HEK293 (cell line): ENCODE measurements at regions not wholly inside any gene's neighbourhood (a gene's known extent, or its start where the extent isn't known, plus 50 kb on each side); places are given as distances from the start of the nearest gene placed in this dataset.

Experiments
- CTCF ChIA-PET: fragments of 350-600 bp; formaldehyde crosslinking; extraction: SDS; loops from one replicate; lab custom pipeline; 2021; ENCODE audit warnings: antibody characterized with exemption; lab: Yijun Ruan, JAX
- POLR2A ChIA-PET: fragments of 300-600 bp; formaldehyde crosslinking; extraction: SDS; loops from one replicate; lab custom pipeline; 2020; ENCODE audit warnings: antibody characterized with exemption, inconsistent platforms; lab: Yijun Ruan, JAX
- H3K27ac ChIP-seq: fragments of 200-500 bp; sonication (Bioruptor generic); 2 replicates; pipeline ENCODE4 v1.5.1; 2014; ENCODE audit warnings: low read depth, low read length, control low read depth, inconsistent platforms; ENCODE audit errors: extremely low read depth
- H3K36me3 ChIP-seq, 2 experiments: fragments of 200-500 bp in 1 of 2; sonication (Bioruptor generic) in 1 of 2; 1 replicate in 1 of 2; 2 replicates in 1 of 2; pipeline ENCODE4 v1.5.1; 2014 to 2017; ENCODE audit warnings: inconsistent platforms in 2 of 2, low read length in 2 of 2; ENCODE audit not compliant: control insufficient read depth in 2 of 2, insufficient read depth in 1 of 2
- H3K4me1 ChIP-seq: fragments of 200-500 bp; sonication (Bioruptor generic); 2 replicates; pipeline ENCODE4 v1.5.1; 2014; ENCODE audit warnings: mild to moderate bottlenecking, low read length, inconsistent platforms; ENCODE audit not compliant: control insufficient read depth, insufficient read depth
- H3K4me3 ChIP-seq: 2 replicates; pipeline ENCODE4 v1.5.1; 2011; ENCODE audit warnings: low read depth, mild to moderate bottlenecking, control low read depth, low read length, moderate library complexity
- H3K9me3 ChIP-seq: fragments of 200-500 bp; sonication (Bioruptor generic); 2 replicates; pipeline ENCODE4 v1.5.1; 2014; ENCODE audit warnings: low read depth, low read length, inconsistent platforms; ENCODE audit not compliant: control insufficient read depth, insufficient read depth
- BCL11B ChIP-seq: fragments of 450-650 bp; formaldehyde crosslinking; IDR thresholded peaks from 2 replicates; pipeline ENCODE4 v1.5.1; 2016; ENCODE audit warnings: low read depth, missing biosample characterization, missing genetic modification characterization
- GLI2 ChIP-seq: fragments of 450-650 bp; formaldehyde crosslinking; IDR thresholded peaks from 2 replicates; pipeline ENCODE4; 2017; ENCODE audit warnings: missing biosample characterization, missing genetic modification characterization, low read depth, borderline replicate concordance
- KLF1 ChIP-seq: fragments of 450-650 bp; formaldehyde crosslinking; IDR thresholded peaks from 2 replicates; pipeline ENCODE4 v1.5.1; 2016; ENCODE audit warnings: missing biosample characterization, missing genetic modification characterization
- MYNN ChIP-seq: fragments of 450-650 bp; formaldehyde crosslinking; IDR thresholded peaks from 2 replicates; pipeline ENCODE4 v1.5.1; 2016; ENCODE audit warnings: missing biosample characterization, missing genetic modification characterization, borderline replicate concordance
- REPIN1 ChIP-seq: fragments of 450-650 bp; formaldehyde crosslinking; IDR thresholded peaks from 2 replicates; pipeline ENCODE4 v1.5.1; 2017; ENCODE audit warnings: missing biosample characterization, missing genetic modification characterization, low read depth
- SP7 ChIP-seq: fragments of 450-650 bp; formaldehyde crosslinking; IDR thresholded peaks from 2 replicates; pipeline ENCODE4 v1.5.1; 2016; ENCODE audit warnings: missing biosample characterization, missing genetic modification characterization
- WT1 ChIP-seq: fragments of 450-650 bp; formaldehyde crosslinking; IDR thresholded peaks from 2 replicates; pipeline ENCODE4 v1.5.1; 2016; ENCODE audit warnings: missing biosample characterization, missing genetic modification characterization
- ZNF121 ChIP-seq: fragments of 450-650 bp; formaldehyde crosslinking; IDR thresholded peaks from 2 replicates; pipeline ENCODE4 v1.5.1; 2016; ENCODE audit warnings: missing biosample characterization, missing genetic modification characterization
- ZNF132 ChIP-seq: fragments of 450-650 bp; formaldehyde crosslinking; IDR thresholded peaks from 2 replicates; pipeline ENCODE4 v1.5.1; 2017; ENCODE audit warnings: missing biosample characterization, missing genetic modification characterization, borderline replicate concordance
- ZNF174 ChIP-seq: fragments of 450-650 bp; formaldehyde crosslinking; IDR thresholded peaks from 2 replicates; pipeline ENCODE4 v1.5.0; 2017; ENCODE audit warnings: missing biosample characterization, mild to moderate bottlenecking, missing genetic modification characterization
- ZNF2 ChIP-seq: fragments of 450-650 bp; formaldehyde crosslinking; IDR thresholded peaks from 2 replicates; pipeline ENCODE4 v1.5.1; 2016; ENCODE audit warnings: missing biosample characterization, missing genetic modification characterization
- ZNF311 ChIP-seq: fragments of 450-650 bp; formaldehyde crosslinking; IDR thresholded peaks from 2 replicates; pipeline ENCODE4 v1.5.1; 2017; ENCODE audit warnings: missing biosample characterization, missing genetic modification characterization, borderline replicate concordance
- ZNF501 ChIP-seq: fragments of 450-650 bp; formaldehyde crosslinking; IDR thresholded peaks from 2 replicates; pipeline ENCODE4 v1.5.1; 2016; ENCODE audit warnings: missing biosample characterization, missing genetic modification characterization
- ZNF521 ChIP-seq: fragments of 450-650 bp; formaldehyde crosslinking; IDR thresholded peaks from 2 replicates; pipeline ENCODE4 v1.5.1; 2017; ENCODE audit warnings: missing biosample characterization, mild to moderate bottlenecking, missing genetic modification characterization
- ZNF555 ChIP-seq: fragments of 450-650 bp; formaldehyde crosslinking; conservative IDR thresholded peaks from 2 replicates; pipeline ENCODE4 v1.5.1; 2017; ENCODE audit warnings: missing biosample characterization, mild to moderate bottlenecking, missing genetic modification characterization, inconsistent platforms
- ZNF596 ChIP-seq: fragments of 450-650 bp; IDR thresholded peaks from 2 replicates; pipeline ENCODE4 v1.5.0; 2018; ENCODE audit warnings: missing biosample characterization, mild to moderate bottlenecking, missing genetic modification characterization, moderate library complexity
- ZNF621 ChIP-seq: fragments of 450-650 bp; formaldehyde crosslinking; IDR thresholded peaks from 2 replicates; pipeline ENCODE4 v1.5.1; 2017; ENCODE audit warnings: missing biosample characterization, missing genetic modification characterization
- ZNF654 ChIP-seq: fragments of 450-650 bp; formaldehyde crosslinking; IDR thresholded peaks from 2 replicates; pipeline ENCODE4 v1.5.1; 2016; ENCODE audit warnings: low read depth, missing biosample characterization, missing genetic modification characterization
- ZNF658 ChIP-seq: fragments of 450-650 bp; formaldehyde crosslinking; IDR thresholded peaks from 2 replicates; pipeline ENCODE4; 2016; ENCODE audit warnings: missing biosample characterization, missing genetic modification characterization
- TF ChIP-seq, protein P1 (sequence below): fragments of 450-650 bp; formaldehyde crosslinking; IDR thresholded peaks from 2 replicates; pipeline ENCODE4 v1.5.1; 2017; ENCODE audit warnings: missing biosample characterization, missing genetic modification characterization
- TF ChIP-seq, protein P2 (sequence below): fragments of 450-650 bp; formaldehyde crosslinking; IDR thresholded peaks from 2 replicates; pipeline ENCODE4 v1.5.0; 2017; ENCODE audit warnings: missing biosample characterization, missing genetic modification characterization, borderline replicate concordance
- TF ChIP-seq, protein P3 (sequence below): fragments of 450-650 bp; formaldehyde crosslinking; IDR thresholded peaks from 2 replicates; pipeline ENCODE4 v1.5.1; 2016; ENCODE audit warnings: missing biosample characterization, missing genetic modification characterization
- TF ChIP-seq, protein P4 (sequence below): fragments of 450-650 bp; formaldehyde crosslinking; IDR thresholded peaks from 2 replicates; pipeline ENCODE4 v1.5.1; 2016; ENCODE audit warnings: missing biosample characterization, missing genetic modification characterization

DNA sequence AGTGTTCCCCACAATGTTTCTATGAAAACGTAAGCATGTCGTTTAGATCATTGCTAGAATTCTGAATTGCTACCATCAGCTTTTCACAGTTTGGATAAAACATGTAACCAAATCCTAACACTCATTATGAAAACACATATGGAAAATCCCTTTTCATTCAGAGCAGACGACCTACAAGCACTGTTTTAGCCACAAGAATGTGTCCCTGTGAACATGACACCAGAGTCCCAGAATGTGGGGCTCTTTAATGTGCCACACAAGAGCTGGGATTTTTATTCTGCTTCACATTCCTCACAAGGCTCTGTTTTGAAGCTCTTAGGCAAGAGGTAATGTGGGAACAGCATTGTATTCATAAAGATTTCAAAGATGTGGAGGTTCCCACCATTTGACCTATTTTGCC lies 141.1 kb upstream of the CITED2 start:
- no peaks in the 10 kb centered on the region for H3K36me3 ChIP-seq
- ChIA-PET CTCF (interaction anchor here (0.6 to 1.2 kb wide), 3 partner anchors 102 to 409 kb away, joined by 3 to 4 read pairs (median 3); no protein-coding TSS in a partner anchor), POLR2A (no interaction called here)
- no peaks in the 10 kb centered on the region for H3K4me1 ChIP-seq
- TF ChIP-seq ZNF501, result no peak
- TF ChIP-seq, protein P1, sequence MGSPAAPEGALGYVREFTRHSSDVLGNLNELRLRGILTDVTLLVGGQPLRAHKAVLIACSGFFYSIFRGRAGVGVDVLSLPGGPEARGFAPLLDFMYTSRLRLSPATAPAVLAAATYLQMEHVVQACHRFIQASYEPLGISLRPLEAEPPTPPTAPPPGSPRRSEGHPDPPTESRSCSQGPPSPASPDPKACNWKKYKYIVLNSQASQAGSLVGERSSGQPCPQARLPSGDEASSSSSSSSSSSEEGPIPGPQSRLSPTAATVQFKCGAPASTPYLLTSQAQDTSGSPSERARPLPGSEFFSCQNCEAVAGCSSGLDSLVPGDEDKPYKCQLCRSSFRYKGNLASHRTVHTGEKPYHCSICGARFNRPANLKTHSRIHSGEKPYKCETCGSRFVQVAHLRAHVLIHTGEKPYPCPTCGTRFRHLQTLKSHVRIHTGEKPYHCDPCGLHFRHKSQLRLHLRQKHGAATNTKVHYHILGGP (tag by site-specific recombination), result no peak
- no peak for TF ChIP-seq REPIN1 (tag by site-specific recombination)
- TF ChIP-seq, protein P2, sequence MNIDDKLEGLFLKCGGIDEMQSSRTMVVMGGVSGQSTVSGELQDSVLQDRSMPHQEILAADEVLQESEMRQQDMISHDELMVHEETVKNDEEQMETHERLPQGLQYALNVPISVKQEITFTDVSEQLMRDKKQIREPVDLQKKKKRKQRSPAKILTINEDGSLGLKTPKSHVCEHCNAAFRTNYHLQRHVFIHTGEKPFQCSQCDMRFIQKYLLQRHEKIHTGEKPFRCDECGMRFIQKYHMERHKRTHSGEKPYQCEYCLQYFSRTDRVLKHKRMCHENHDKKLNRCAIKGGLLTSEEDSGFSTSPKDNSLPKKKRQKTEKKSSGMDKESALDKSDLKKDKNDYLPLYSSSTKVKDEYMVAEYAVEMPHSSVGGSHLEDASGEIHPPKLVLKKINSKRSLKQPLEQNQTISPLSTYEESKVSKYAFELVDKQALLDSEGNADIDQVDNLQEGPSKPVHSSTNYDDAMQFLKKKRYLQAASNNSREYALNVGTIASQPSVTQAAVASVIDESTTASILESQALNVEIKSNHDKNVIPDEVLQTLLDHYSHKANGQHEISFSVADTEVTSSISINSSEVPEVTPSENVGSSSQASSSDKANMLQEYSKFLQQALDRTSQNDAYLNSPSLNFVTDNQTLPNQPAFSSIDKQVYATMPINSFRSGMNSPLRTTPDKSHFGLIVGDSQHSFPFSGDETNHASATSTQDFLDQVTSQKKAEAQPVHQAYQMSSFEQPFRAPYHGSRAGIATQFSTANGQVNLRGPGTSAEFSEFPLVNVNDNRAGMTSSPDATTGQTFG (tag by site-specific recombination), result no peak
- TF ChIP-seq MYNN (tag by site-specific recombination), result no peak
- no peak for TF ChIP-seq ZNF132
- TF ChIP-seq ZNF654 (tag by site-specific recombination), result no peak
- no peak for TF ChIP-seq BCL11B (tag by site-specific recombination)
- no peak for TF ChIP-seq ZNF596 (tag by site-specific recombination)
- no peak for TF ChIP-seq GLI2 (tag by site-specific recombination)
- TF ChIP-seq ZNF2 (tag by site-specific recombination), result no peak
- TF ChIP-seq ZNF174 (tag by site-specific recombination), result no peak
- TF ChIP-seq, protein P3, sequence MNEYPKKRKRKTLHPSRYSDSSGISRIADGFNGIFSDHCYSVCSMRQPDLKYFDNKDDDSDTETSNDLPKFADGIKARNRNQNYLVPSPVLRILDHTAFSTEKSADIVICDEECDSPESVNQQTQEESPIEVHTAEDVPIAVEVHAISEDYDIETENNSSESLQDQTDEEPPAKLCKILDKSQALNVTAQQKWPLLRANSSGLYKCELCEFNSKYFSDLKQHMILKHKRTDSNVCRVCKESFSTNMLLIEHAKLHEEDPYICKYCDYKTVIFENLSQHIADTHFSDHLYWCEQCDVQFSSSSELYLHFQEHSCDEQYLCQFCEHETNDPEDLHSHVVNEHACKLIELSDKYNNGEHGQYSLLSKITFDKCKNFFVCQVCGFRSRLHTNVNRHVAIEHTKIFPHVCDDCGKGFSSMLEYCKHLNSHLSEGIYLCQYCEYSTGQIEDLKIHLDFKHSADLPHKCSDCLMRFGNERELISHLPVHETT (tag by site-specific recombination), result no peak
- no peaks in the 10 kb centered on the region for H3K9me3 ChIP-seq
- no peak overlapping the region for H3K4me3 ChIP-seq
- H3K27ac ChIP-seq, result no peak overlapping the region

DNA sequence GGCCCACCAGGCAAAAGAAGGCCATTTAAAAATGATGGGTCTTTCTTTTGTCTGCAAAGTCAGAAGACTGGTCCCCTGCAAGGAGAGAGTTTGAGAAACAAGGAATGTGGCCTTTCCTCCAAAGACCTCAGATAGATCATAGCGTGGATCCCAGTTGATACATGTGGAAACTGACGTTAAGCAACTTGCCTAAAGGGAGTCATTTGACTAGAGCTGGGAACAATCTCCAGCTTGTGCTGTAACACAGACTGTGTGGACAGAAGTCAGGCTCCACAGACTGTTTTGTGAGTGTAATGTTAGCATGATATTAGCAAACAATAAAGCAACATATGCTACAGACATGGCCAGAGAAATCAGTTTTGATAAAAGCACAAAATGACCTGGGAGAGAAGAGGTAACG lies 140.4 kb upstream of the CITED2 start:
- Histone ChIP-seq H3K4me1 (no peaks in the 10 kb centered on the region), H3K36me3 (no peaks in the 10 kb centered on the region), H3K27ac (no peak overlapping the region), H3K9me3 (no peaks in the 10 kb centered on the region), H3K4me3 (no peak overlapping the region)
- ChIA-PET POLR2A (interaction anchor here (0.8 kb wide), 1 partner anchor 141 kb away, joined by 3 read pairs; the partner anchor contains the start of gene CITED2), CTCF (interaction anchor here (0.6 to 1.2 kb wide), 3 partner anchors 101 to 409 kb away, joined by 3 to 4 read pairs (median 4); no protein-coding TSS in a partner anchor)
- no peak for TF ChIP-seq ZNF311 (tag by site-specific recombination)
- TF ChIP-seq ZNF521 (tag by site-specific recombination), result no peak

DNA sequence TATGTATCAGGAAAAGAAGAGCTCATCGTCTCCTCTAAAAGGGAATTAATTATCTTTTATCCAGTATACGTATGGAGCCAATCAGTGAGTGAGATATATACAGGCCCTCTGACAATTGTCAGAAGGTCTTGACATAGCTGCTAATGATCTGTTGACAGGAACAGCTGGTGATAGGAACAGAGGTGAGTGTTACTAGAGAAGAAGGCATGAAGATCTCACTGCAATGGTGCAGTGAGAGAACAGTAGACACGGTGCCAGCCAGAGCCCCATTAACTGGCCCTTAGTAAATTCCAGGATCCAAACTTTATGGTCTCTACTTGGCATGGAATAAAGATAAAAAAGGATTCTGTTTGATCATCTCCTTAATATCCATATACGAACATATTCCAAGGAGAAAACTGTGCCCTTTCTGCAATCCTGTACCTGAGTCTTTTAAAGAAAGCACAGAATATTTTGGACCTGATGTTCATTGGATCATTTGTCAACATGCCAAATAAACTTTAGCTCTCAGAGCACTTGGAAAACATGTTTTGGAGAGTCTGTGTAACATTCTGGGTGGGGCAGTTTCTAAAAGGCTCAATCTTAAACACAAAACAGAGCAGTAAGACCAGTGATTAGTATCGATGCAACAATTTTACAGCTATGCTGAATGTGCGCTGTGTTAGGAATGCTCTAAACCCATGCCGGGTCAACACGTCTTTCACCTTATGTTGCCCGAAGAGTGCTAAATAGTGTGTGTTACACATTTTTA lies 135.8 kb upstream of the CITED2 start:
- Histone ChIP-seq H3K4me3 (no peak overlapping the region), H3K9me3 (no peaks in the 10 kb centered on the region), H3K4me1 (no peaks in the 10 kb centered on the region), H3K36me3 (no peaks in the 10 kb centered on the region), H3K27ac (no peak overlapping the region)
- ChIA-PET POLR2A (no interaction called here), CTCF (interaction anchor here (0.5 kb wide), 1 partner anchor 837 kb away, joined by 4 read pairs; no protein-coding TSS in a partner anchor)
- TF ChIP-seq ZNF555 (tag by site-specific recombination) (no peak), ZNF121 (tag by site-specific recombination) (no peak), KLF1 (no peak), WT1 (tag by site-specific recombination) (no peak), ZNF621 (no peak), SP7 (tag by site-specific recombination) (no peak), ZNF658 (tag by site-specific recombination) (no peak)
- TF ChIP-seq, protein P4, sequence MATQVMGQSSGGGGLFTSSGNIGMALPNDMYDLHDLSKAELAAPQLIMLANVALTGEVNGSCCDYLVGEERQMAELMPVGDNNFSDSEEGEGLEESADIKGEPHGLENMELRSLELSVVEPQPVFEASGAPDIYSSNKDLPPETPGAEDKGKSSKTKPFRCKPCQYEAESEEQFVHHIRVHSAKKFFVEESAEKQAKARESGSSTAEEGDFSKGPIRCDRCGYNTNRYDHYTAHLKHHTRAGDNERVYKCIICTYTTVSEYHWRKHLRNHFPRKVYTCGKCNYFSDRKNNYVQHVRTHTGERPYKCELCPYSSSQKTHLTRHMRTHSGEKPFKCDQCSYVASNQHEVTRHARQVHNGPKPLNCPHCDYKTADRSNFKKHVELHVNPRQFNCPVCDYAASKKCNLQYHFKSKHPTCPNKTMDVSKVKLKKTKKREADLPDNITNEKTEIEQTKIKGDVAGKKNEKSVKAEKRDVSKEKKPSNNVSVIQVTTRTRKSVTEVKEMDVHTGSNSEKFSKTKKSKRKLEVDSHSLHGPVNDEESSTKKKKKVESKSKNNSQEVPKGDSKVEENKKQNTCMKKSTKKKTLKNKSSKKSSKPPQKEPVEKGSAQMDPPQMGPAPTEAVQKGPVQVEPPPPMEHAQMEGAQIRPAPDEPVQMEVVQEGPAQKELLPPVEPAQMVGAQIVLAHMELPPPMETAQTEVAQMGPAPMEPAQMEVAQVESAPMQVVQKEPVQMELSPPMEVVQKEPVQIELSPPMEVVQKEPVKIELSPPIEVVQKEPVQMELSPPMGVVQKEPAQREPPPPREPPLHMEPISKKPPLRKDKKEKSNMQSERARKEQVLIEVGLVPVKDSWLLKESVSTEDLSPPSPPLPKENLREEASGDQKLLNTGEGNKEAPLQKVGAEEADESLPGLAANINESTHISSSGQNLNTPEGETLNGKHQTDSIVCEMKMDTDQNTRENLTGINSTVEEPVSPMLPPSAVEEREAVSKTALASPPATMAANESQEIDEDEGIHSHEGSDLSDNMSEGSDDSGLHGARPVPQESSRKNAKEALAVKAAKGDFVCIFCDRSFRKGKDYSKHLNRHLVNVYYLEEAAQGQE, result no peak
